ENCODE measurements at regions not wholly inside any gene's neighbourhood (a gene's known extent, or its start where the extent isn't known, plus 50 kb on each side); places are given as distances from the start of the nearest gene placed in this dataset.

GRCh38 chr4:134018846-134019245 lies 182.7 kb downstream of the PABPC4L start:
- FAIRE-seq = no peak

- FAIRE-seq = no peak
These were observed 200.5 kb downstream of the PABPC4L start for GRCh38 chr4:134001057-134001456.

- FAIRE-seq = no peak
These were observed 204.2 kb downstream of the PABPC4L start for GRCh38 chr4:133997436-133997835.

- no peak for FAIRE-seq
These were observed 205.0 kb downstream of the PABPC4L start for GRCh38 chr4:133996431-133997121.

- no peak for FAIRE-seq
These were observed 206.2 kb downstream of the PABPC4L start for GRCh38 chr4:133995243-133995960.

- FAIRE-seq = no peak
These were observed 218.9 kb downstream of the PABPC4L start for GRCh38 chr4:133982533-133983224.

- FAIRE-seq = no peak
These were observed 220.3 kb downstream of the PABPC4L start for GRCh38 chr4:133981327-133981726.

GRCh38 chr4:133972586-133972985 lies 229.0 kb downstream of the PABPC4L start:
- no peak for FAIRE-seq

- no peak for FAIRE-seq
These were observed 232.3 kb downstream of the PABPC4L start for GRCh38 chr4:133969202-133969848.

- FAIRE-seq = no peak
These were observed 233.4 kb downstream of the PABPC4L start for GRCh38 chr4:133968174-133968573.

- no peak for FAIRE-seq
These were observed 240.6 kb downstream of the PABPC4L start for GRCh38 chr4:133960975-133961374.

GRCh38 chr4:133943081-133943480 lies 258.5 kb downstream of the PABPC4L start:
- FAIRE-seq = no peak

- FAIRE-seq = no peak
These were observed 263.5 kb downstream of the PABPC4L start for GRCh38 chr4:133938061-133938460.

- FAIRE-seq = no peak
These were observed 271.9 kb downstream of the PABPC4L start for GRCh38 chr4:133929531-133930239.

GRCh38 chr4:133921280-133922195 lies 280.1 kb downstream of the PABPC4L start:
- no peak for FAIRE-seq

GRCh38 chr4:133920236-133920635 lies 281.4 kb downstream of the PABPC4L start:
- no peak for FAIRE-seq

GRCh38 chr4:133910165-133910564 lies 291.4 kb downstream of the PABPC4L start:
- FAIRE-seq = no peak

GRCh38 chr4:133903029-133903428 lies 298.6 kb downstream of the PABPC4L start:
- FAIRE-seq = no peak

- no peak for FAIRE-seq
These were observed 310.6 kb downstream of the PABPC4L start for GRCh38 chr4:133891011-133891410.

GRCh38 chr4:133887723-133888122 lies 313.9 kb downstream of the PABPC4L start:
- no peak for FAIRE-seq

- FAIRE-seq = no peak
These were observed 332.1 kb downstream of the PABPC4L start for GRCh38 chr4:133869486-133869885.

- no peak for FAIRE-seq
These were observed 332.7 kb downstream of the PABPC4L start for GRCh38 chr4:133868856-133869255.

All from TTC549 (cell line).